A549 (cell line): ENCODE measurements at regions not wholly inside any gene's neighbourhood (a gene's known extent, or its start where the extent isn't known, plus 50 kb on each side); places are given as distances from the start of the nearest gene placed in this dataset.

Experiments used
- ATAC-seq, 2 experiments: fragments of 200-7000 bp in 1 of 2; fragments of >200 bp in 1 of 2; cut with Nextera tagmentation in 1 of 2; cut with Tn5 transposase in 1 of 2; 3 replicates each; pipeline versions ENCODE4 v1.8.0 to v1.9.1; 2018 to 2020; ENCODE audit warnings: mild to moderate bottlenecking in 1 of 2, moderate library complexity in 1 of 2
- CTCF ChIA-PET: fragments of 300-600 bp; sonication (Branson Sonifier 250); formaldehyde crosslinking; extraction: SDS; loops from one replicate; lab custom pipeline; 2021; ENCODE audit warnings: antibody characterized with exemption, inconsistent platforms; lab: Yijun Ruan, JAX
- POLR2A ChIA-PET: fragments of 350-600 bp; formaldehyde crosslinking; extraction: SDS; loops from one replicate; lab custom pipeline; 2021; ENCODE audit warnings: antibody characterized with exemption, inconsistent platforms; lab: Yijun Ruan, JAX
- DNase-seq, 2 experiments: peaks; one replicate each; pipeline versions ENCODE4 v3.0.0 to v3.0.0-alpha.2; 2011 to 2016; ENCODE audit warnings: low read depth in 1 of 2, low spot score in 1 of 2
- FAIRE-seq: peaks from 2 replicates; lab custom pipeline; 2011; peaks lifted over from hg19 to GRCh38; lab: Jason Lieb, UNC
- H3K27ac ChIP-seq, 2 experiments: fragments of >200 bp; sonication (Bioruptor Twin); formaldehyde crosslinking; 3 replicates each; pipeline ENCODE4 v1.5.1; 2016 to 2017
- H3K4me1 ChIP-seq: fragments of >200 bp; sonication (Bioruptor Twin); formaldehyde crosslinking; 3 replicates; pipeline ENCODE4 v1.6.1; 2016
- H3K4me2 ChIP-seq: fragments of >200 bp; sonication (Bioruptor Twin); formaldehyde crosslinking; 3 replicates; pipeline ENCODE4 v1.6.1; 2016
- H3K4me3 ChIP-seq: fragments of >200 bp; sonication (Bioruptor Twin); formaldehyde crosslinking; 3 replicates; pipeline ENCODE4 v1.5.1; 2016
- H3K9me3 ChIP-seq: fragments of >200 bp; sonication (Bioruptor Twin); formaldehyde crosslinking; 3 replicates; pipeline ENCODE4 v1.6.1; 2016
- ATOH8 ChIP-seq: fragments of 250-450 bp; sonication (Bioruptor Pico); IDR thresholded peaks from 2 replicates; pipeline ENCODE4 v1.5.0; 2020; ENCODE audit warnings: low read depth, mild to moderate bottlenecking, moderate library complexity
- BCL3 ChIP-seq: fragments of >200 bp; sonication (Bioruptor Twin); formaldehyde crosslinking; IDR thresholded peaks from 3 replicates; pipeline ENCODE4 v1.6.1; 2016
- BHLHE40 ChIP-seq: IDR thresholded peaks from 2 replicates; pipeline ENCODE4 v1.6.1; 2012; ENCODE audit warnings: low read depth, low read length, inconsistent platforms
- CBX2 ChIP-seq: fragments of 200-600 bp; sonication (generic); IDR thresholded peaks from 2 replicates; pipeline ENCODE4 v1.6.1; 2016; ENCODE audit warnings: low read depth, mild to moderate bottlenecking, borderline replicate concordance
- CHD2 ChIP-seq: fragments of 150-350 bp; IDR thresholded peaks from 2 replicates; pipeline ENCODE4 v1.6.1; 2014; ENCODE audit warnings: low read length; ENCODE audit not compliant: partially characterized antibody
- E2F6 ChIP-seq: IDR thresholded peaks from 2 replicates; pipeline ENCODE4 v1.6.1; 2012; ENCODE audit warnings: low read depth, borderline replicate concordance
- EHMT2 ChIP-seq: fragments of 200-600 bp; sonication (generic); IDR thresholded peaks from 2 replicates; pipeline ENCODE4 v1.6.1; 2016; ENCODE audit warnings: antibody characterized with exemption, low read depth, mild to moderate bottlenecking, moderate library complexity
- ESRRA ChIP-seq: fragments of 150-350 bp; IDR thresholded peaks from 2 replicates; pipeline ENCODE4 v1.6.1; 2014; ENCODE audit warnings: mild to moderate bottlenecking, low read length, borderline replicate concordance
- FOSB ChIP-seq: fragments of 250-450 bp; sonication (Bioruptor Pico); IDR thresholded peaks from 2 replicates; pipeline ENCODE4 v1.5.0; 2020; ENCODE audit warnings: mild to moderate bottlenecking, moderate library complexity
- FOSL2 ChIP-seq, 2 experiments: fragments of 450-650 bp in 1 of 2; fragments of >200 bp in 1 of 2; sonication (Bioruptor Twin) in 1 of 2; formaldehyde crosslinking; IDR thresholded peaks; 2 replicates each; pipeline versions ENCODE4 v1.5.0 to v1.6.1; 2016 to 2020; ENCODE audit warnings: mild to moderate bottlenecking in 1 of 2, moderate library complexity in 1 of 2
- KDM1A ChIP-seq: fragments of 200-600 bp; sonication (generic); IDR thresholded peaks from 2 replicates; pipeline ENCODE4 v1.6.1; 2016; ENCODE audit warnings: low read depth, mild to moderate bottlenecking
- KDM5A ChIP-seq: fragments of 200-600 bp; sonication (generic); IDR thresholded peaks from 2 replicates; pipeline ENCODE4 v1.6.1; 2016; ENCODE audit warnings: antibody characterized with exemption, mild to moderate bottlenecking
- MAZ ChIP-seq: fragments of 150-350 bp; IDR thresholded peaks from 2 replicates; pipeline ENCODE4 v1.6.1; 2014; ENCODE audit warnings: antibody characterized with exemption, low read depth, low read length, borderline replicate concordance
- NPAS2 ChIP-seq: fragments of 250-450 bp; sonication (Bioruptor Pico); IDR thresholded peaks from 2 replicates; pipeline ENCODE4 v1.8.0; 2022; ENCODE audit warnings: mild to moderate bottlenecking, moderate library complexity, borderline replicate concordance
- PHF8 ChIP-seq: fragments of 200-600 bp; sonication (generic); IDR thresholded peaks from 2 replicates; pipeline ENCODE4 v1.6.1; 2016; ENCODE audit warnings: low read depth, mild to moderate bottlenecking, antibody characterized with exemption, moderate library complexity, borderline replicate concordance
- POLR2AphosphoS2 ChIP-seq: conservative IDR thresholded peaks from 2 replicates; pipeline ENCODE4 v1.6.1; 2012; ENCODE audit warnings: low read length, improper control_type of control experiment, inconsistent platforms
- RARB ChIP-seq: fragments of 250-450 bp; sonication (Bioruptor Pico); IDR thresholded peaks from 2 replicates; pipeline ENCODE4 v1.8.0; 2021; ENCODE audit warnings: mild to moderate bottlenecking, moderate library complexity
- RCOR1 ChIP-seq: fragments of 150-350 bp; IDR thresholded peaks from 2 replicates; pipeline ENCODE4 v1.6.1; 2014; ENCODE audit warnings: antibody characterized with exemption, low read length, low read depth
- TP53 ChIP-seq: fragments of 250-450 bp; sonication (Bioruptor Pico); IDR thresholded peaks from 2 replicates; pipeline ENCODE4 v1.5.0; 2021; ENCODE audit warnings: mild to moderate bottlenecking, moderate library complexity
- USF2 ChIP-seq: fragments of 450-650 bp; IDR thresholded peaks from 2 replicates; pipeline ENCODE4 v1.6.1; 2014; ENCODE audit warnings: antibody characterized with exemption
- ZC3H11A ChIP-seq: fragments of 450-650 bp; IDR thresholded peaks from 2 replicates; pipeline ENCODE4 v1.6.1; 2014; ENCODE audit warnings: antibody characterized with exemption, mild to moderate bottlenecking
- ZFP36 ChIP-seq: fragments of 450-650 bp; IDR thresholded peaks from 2 replicates; pipeline ENCODE4 v1.6.1; 2014; ENCODE audit warnings: borderline replicate concordance; ENCODE audit not compliant: partially characterized antibody
- ZSCAN20 ChIP-seq: fragments of 250-450 bp; sonication (Bioruptor Pico); IDR thresholded peaks from 2 replicates; pipeline ENCODE4 v1.8.0; 2022; ENCODE audit warnings: mild to moderate bottlenecking, moderate library complexity
- WGBS: methylation state at CpG from one replicate; pipeline ENCODE4 v1.1.6; 2017; ENCODE audit errors: missing lambda C conversion rate; 5-methylcytosine and 5-hydroxymethylcytosine counted together

- DNase-seq (no peak), FAIRE-seq (peak; percentile 13), ATAC-seq (no peak)
- POLR2A ChIA-PET: no interaction called here
- TF ChIP-seq KDM1A: no peak
- TF ChIP-seq RARB: no peak
- TF ChIP-seq PHF8: no peak
- no peak for TF ChIP-seq EHMT2
- TF ChIP-seq CHD2: no peak
- no peak for TF ChIP-seq USF2
- no peak for TF ChIP-seq E2F6
- no peak for TF ChIP-seq ZC3H11A
- no peak for TF ChIP-seq NPAS2
- TF ChIP-seq BHLHE40: no peak
- TF ChIP-seq FOSB: no peak
- no peak for TF ChIP-seq ZFP36
- no peak for TF ChIP-seq CBX2
- H3K4me2 ChIP-seq: no peak overlapping the region; the same call in 2 of the 3 replicates
- H3K9me3 ChIP-seq: no peaks in the 10 kb centered on the region
- peaks cover 58% of the 10 kb centered on the region for H3K4me1 ChIP-seq
- WGBS: 85% methylated on average over 5 of the region's 5 CpGs
- H3K27ac ChIP-seq: peak overlapping the region in 1 of 2 experiments; percentile 12; a peak in 2 of 6 replicates
- CTCF ChIA-PET: no interaction called here
- no peak overlapping the region for H3K4me3 ChIP-seq
Observed at GRCh38 chr2:19574778-19575260, 216.4 kb upstream of the OSR1 start.

- Histone ChIP-seq H3K9me3 (no peaks in the 10 kb centered on the region), H3K4me3 (no peak overlapping the region), H3K4me2 (no peak overlapping the region), H3K27ac (peak overlapping the region in 1 of 2 experiments; percentile 34; a peak in 2 of 6 replicates), H3K4me1 (peaks cover 58% of the 10 kb centered on the region)
- POLR2A ChIA-PET: no interaction called here
- ATAC-seq: no peak
- CTCF ChIA-PET: no interaction called here
- no peak for DNase-seq
- no peak for TF ChIP-seq FOSB
- TF ChIP-seq FOSL2 (IDR thresholded peaks at IDR 0.05): no peak
- TF ChIP-seq FOSL2 (CRISPR knock-in tag; IDR thresholded peaks at IDR 0.05): no peak
- TF ChIP-seq ZFP36: no peak
- no peak for TF ChIP-seq BCL3
- TF ChIP-seq ESRRA: no peak
- no peak for TF ChIP-seq POLR2AphosphoS2
- no peak for TF ChIP-seq MAZ
- no peak for TF ChIP-seq RARB
- no peak for TF ChIP-seq ATOH8
- no peak for TF ChIP-seq TP53 (CRISPR knock-in tag)
- no peak for TF ChIP-seq ZSCAN20 (CRISPR knock-in tag)
- no peak for TF ChIP-seq RCOR1
- TF ChIP-seq KDM5A: no peak
- 88% methylated on average over 1 of the region's 1 CpG for WGBS
- FAIRE-seq: no peak
Observed at GRCh38 chr2:19573784-19574183, 215.4 kb upstream of the OSR1 start.
